BLaER1 treated with 17β-estradiol and CSF1 and Interleukin-3, amounts not matched to agents 10 nM and 100 nM (cell line): ENCODE measurements at regions not wholly inside any gene's neighbourhood (a gene's known extent, or its start where the extent isn't known, plus 50 kb on each side); places are given as distances from the start of the nearest gene placed in this dataset.

Experiments
- H3K27ac ChIP-seq, 11 experiments: shearing (Covaris generic); formaldehyde crosslinking; 2 replicates each; pipeline ENCODE4 v1.8.1; 2022
- H3K27me3 ChIP-seq, 11 experiments: shearing (Covaris generic); formaldehyde crosslinking; 2 replicates each; pipeline ENCODE4 v1.8.1; 2022
- H3K36me3 ChIP-seq, 11 experiments: shearing (Covaris generic); formaldehyde crosslinking; 2 replicates each; pipeline ENCODE4 v1.8.1; 2022
- H3K4me1 ChIP-seq, 10 experiments: shearing (Covaris generic); formaldehyde crosslinking; 2 replicates each; pipeline ENCODE4 v1.8.1; 2022
- H3K4me2 ChIP-seq, 11 experiments: shearing (Covaris generic); formaldehyde crosslinking; 2 replicates each; pipeline ENCODE4 v1.8.1; 2022
- H3K4me3 ChIP-seq, 10 experiments: shearing (Covaris generic); formaldehyde crosslinking; 2 replicates each; pipeline ENCODE4 v1.8.1; 2022
- H3K9ac ChIP-seq, 11 experiments: shearing (Covaris generic); formaldehyde crosslinking; 2 replicates each; pipeline ENCODE4 v1.8.1; 2022
- H3K9me3 ChIP-seq, 11 experiments: shearing (Covaris generic); formaldehyde crosslinking; replicated peaks in 1 of 11; 2 replicates each; pipeline ENCODE4 v1.8.1; 2022
- H4K20me1 ChIP-seq, 11 experiments: shearing (Covaris generic); formaldehyde crosslinking; 2 replicates each; pipeline ENCODE4 v1.8.1; 2022
- Cebpa-rat ChIP-seq, 11 experiments: shearing (Covaris generic); IDR thresholded peaks; 2 replicates each; pipeline ENCODE4 v1.8.1; 2022

- Histone ChIP-seq H3K27ac (no peak overlapping the region), H3K36me3 (no peaks in the 10 kb centered on the region), H4K20me1 (no peaks in the 10 kb centered on the region), H3K4me1 (no peaks in the 10 kb centered on the region), H3K9me3 (no peaks in the 10 kb centered on the region), H3K9ac (no peak overlapping the region), H3K4me2 (no peak overlapping the region), H3K4me3 (no peak overlapping the region), H3K27me3 (peaks cover 0 to under 1% (median 0%) of the 10 kb centered on the region in 11 experiments; a peak in 1 of 22 replicates)
- no peak for TF ChIP-seq Cebpa-rat (IDR thresholded peaks at IDR 0.05)
Observed at GRCh38 chr4:31598639-31599038, 878.5 kb downstream of the PCDH7 start.

- H3K36me3 ChIP-seq = no peaks in the 10 kb centered on the region
- no peaks in the 10 kb centered on the region for H4K20me1 ChIP-seq
- H3K27ac ChIP-seq = no peak overlapping the region
- peaks cover 0 to 10% (median 0%) of the 10 kb centered on the region in 11 experiments; a peak in 5 of 22 replicates for H3K27me3 ChIP-seq
- no peaks in the 10 kb centered on the region for H3K4me1 ChIP-seq
- no peak for TF ChIP-seq Cebpa-rat (IDR thresholded peaks at IDR 0.05)
- H3K4me3 ChIP-seq = no peak overlapping the region
- H3K9ac ChIP-seq = no peak overlapping the region
- H3K9me3 ChIP-seq = no peaks in the 10 kb centered on the region
- no peak overlapping the region for H3K4me2 ChIP-seq
Observed at GRCh38 chr4:31601793-31602192, 881.6 kb downstream of the PCDH7 start.

DNA sequence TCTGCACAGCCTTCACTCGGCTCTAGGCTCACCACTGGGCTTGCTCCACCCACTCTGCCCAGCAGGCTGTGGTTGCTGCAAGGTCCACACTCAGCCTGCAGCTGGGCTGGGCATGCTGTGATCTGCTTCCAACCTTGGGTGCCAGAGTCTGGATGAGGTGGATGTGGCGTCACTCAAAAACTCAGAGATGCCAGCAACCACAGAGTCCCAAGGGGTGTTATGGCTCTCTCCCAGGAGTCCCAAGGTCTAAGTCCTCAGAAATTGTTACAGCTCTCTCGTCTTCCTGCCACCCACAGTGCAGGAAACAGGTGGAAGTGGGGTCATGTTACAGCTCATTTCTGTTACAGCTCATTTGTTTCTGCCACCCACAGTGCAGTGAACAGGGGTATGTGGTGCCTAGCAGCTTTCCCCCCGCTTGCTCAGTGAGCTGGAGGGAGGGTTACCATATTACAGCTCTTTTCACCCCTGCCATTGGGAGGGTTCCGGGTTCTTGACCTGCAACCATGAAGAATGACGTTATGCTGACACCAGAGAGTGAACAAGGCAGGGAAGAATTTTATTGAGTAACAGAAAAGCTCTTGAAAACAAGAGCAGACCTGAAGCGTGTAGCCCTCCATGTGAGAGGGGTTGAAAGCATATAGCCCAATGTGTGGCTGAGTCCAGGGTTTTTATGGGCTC is 893.9 kb downstream of the PCDH7 start:
- peak in 2 of 11 experiments; percentile 31 to 52; a peak in 4 of 22 replicates for TF ChIP-seq Cebpa-rat (IDR thresholded peaks at IDR 0.05)
- H3K4me2 ChIP-seq = peak overlapping the region; percentile 3 to 75 (median 47); a peak in 21 of 22 replicates

GRCh38 chr4:31617667-31618066 is 897.5 kb downstream of the PCDH7 start:
- H3K4me2 ChIP-seq = no peak overlapping the region

More for the DNA sequence above, 893.9 kb downstream of the PCDH7 start:
- Histone ChIP-seq H3K4me3 (peak overlapping the region in 2 of 10 experiments; percentile 6 to 11; a peak in 1 of 20 replicates), H3K36me3 (no peaks in the 10 kb centered on the region), H3K9me3 (peaks cover 13 to 19% (median 14%) of the 10 kb centered on the region in 11 experiments), H3K27me3 (peaks cover 10 to 78% (median 64%) of the 10 kb centered on the region in 11 experiments), H3K27ac (peak overlapping the region in 1 of 11 experiments; percentile 9; a peak in 1 of 22 replicates), H3K9ac (no peak overlapping the region), H4K20me1 (peaks cover 0 to 8% (median 0%) of the 10 kb centered on the region in 11 experiments; a peak in 1 of 22 replicates), H3K4me1 (peaks cover 0 to 14% (median 7%) of the 10 kb centered on the region in 10 experiments; a peak in 10 of 20 replicates)

DNA sequence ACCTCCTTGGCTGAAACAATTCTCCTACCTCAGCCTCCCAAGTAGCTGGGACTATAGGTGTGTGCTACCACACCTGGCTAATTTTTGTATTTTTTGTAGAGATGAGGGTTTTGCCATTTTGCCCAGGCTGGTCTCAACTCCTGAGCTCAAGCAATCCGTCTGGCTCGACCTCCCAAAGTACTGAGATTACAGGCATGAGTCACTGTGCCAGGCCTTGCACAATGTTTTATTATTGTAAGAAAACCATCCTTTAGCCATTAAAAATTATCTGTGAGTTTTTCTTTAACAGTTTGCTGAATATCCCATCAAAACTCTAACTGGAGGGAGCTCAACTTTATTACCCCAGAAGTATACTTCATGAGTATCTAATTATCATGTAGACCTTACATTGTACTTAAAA is 900.3 kb downstream of the PCDH7 start:
- Histone ChIP-seq H3K9ac (no peak overlapping the region), H3K4me2 (no peak overlapping the region), H4K20me1 (peaks cover 0 to 4% (median 0%) of the 10 kb centered on the region in 11 experiments; a peak in 1 of 22 replicates), H3K27ac (no peak overlapping the region), H3K36me3 (no peaks in the 10 kb centered on the region), H3K4me1 (no peaks in the 10 kb centered on the region), H3K4me3 (no peak overlapping the region), H3K9me3 (peaks cover 0 to 1% (median under 1%) of the 10 kb centered on the region in 11 experiments; a peak in 14 of 22 replicates), H3K27me3 (peaks cover 3 to 32% (median 24%) of the 10 kb centered on the region in 11 experiments; a peak in 19 of 22 replicates)
- no peak for TF ChIP-seq Cebpa-rat (IDR thresholded peaks at IDR 0.05)

More at GRCh38 chr4:31617667-31618066, 897.5 kb downstream of the PCDH7 start:
- Histone ChIP-seq H3K4me1 (peaks cover 0 to 14% (median 7%) of the 10 kb centered on the region in 10 experiments; a peak in 10 of 20 replicates), H3K9ac (no peak overlapping the region), H3K4me3 (no peak overlapping the region), H4K20me1 (peaks cover 0 to 8% (median 0%) of the 10 kb centered on the region in 11 experiments; a peak in 1 of 22 replicates), H3K36me3 (no peaks in the 10 kb centered on the region), H3K27ac (no peak overlapping the region), H3K9me3 (peaks cover 13 to 19% (median 14%) of the 10 kb centered on the region in 11 experiments), H3K27me3 (peaks cover 3 to 51% (median 38%) of the 10 kb centered on the region in 11 experiments; a peak in 19 of 22 replicates)
- no peak for TF ChIP-seq Cebpa-rat (IDR thresholded peaks at IDR 0.05)

DNA sequence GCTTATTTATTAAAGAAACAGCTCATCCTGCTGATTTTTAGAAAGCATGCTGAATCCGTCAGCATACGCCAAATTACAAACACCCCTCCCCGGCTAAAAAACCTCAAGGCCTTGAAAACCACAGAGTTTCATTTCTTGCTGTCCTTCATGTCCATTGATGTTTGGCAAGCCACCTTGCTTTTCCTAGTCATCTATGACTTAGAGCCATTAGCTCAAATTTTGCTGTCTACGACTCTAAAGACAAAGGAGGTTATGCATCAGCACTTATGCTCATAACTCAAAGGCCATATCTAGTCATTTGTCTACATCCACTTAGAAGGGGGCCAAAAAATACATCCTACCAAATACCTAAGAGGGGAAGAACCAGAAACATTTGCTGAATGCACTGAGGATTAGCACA is 925.1 kb downstream of the PCDH7 start:
- Histone ChIP-seq H4K20me1 (no peaks in the 10 kb centered on the region), H3K4me2 (no peak overlapping the region), H3K9ac (no peak overlapping the region), H3K27ac (no peak overlapping the region), H3K27me3 (no peaks in the 10 kb centered on the region), H3K9me3 (no peaks in the 10 kb centered on the region), H3K36me3 (no peaks in the 10 kb centered on the region), H3K4me3 (no peak overlapping the region), H3K4me1 (no peaks in the 10 kb centered on the region)
- no peak for TF ChIP-seq Cebpa-rat (IDR thresholded peaks at IDR 0.05)

DNA sequence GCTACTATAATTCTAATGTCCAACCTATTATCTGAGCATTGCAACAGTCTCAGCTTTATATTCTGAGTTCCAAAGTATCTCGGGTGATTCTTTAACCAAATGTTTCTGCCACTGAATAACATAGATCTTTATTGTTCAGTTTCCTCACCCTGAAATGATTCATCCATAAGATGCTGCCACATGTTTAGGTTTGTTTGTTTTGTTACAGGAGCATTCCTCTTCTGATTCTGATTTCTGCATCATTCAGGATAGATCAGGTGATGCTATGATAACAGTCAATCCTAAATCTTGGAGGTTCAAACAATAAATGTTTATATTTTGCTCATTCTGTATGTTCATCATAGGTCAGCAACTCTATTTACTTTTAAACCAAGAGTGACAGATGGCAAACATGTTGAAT is 927.6 kb downstream of the PCDH7 start:
- no peak overlapping the region for H3K4me2 ChIP-seq
- TF ChIP-seq Cebpa-rat (IDR thresholded peaks at IDR 0.05) = no peak
- H3K27ac ChIP-seq = no peak overlapping the region
- no peaks in the 10 kb centered on the region for H3K27me3 ChIP-seq
- H3K9ac ChIP-seq = no peak overlapping the region
- H3K36me3 ChIP-seq = no peaks in the 10 kb centered on the region
- H4K20me1 ChIP-seq = no peaks in the 10 kb centered on the region
- no peaks in the 10 kb centered on the region for H3K4me1 ChIP-seq
- no peaks in the 10 kb centered on the region for H3K9me3 ChIP-seq
- H3K4me3 ChIP-seq = no peak overlapping the region

- Histone ChIP-seq H3K4me3 (no peak overlapping the region), H3K4me2 (no peak overlapping the region), H3K27me3 (no peaks in the 10 kb centered on the region), H3K27ac (no peak overlapping the region), H3K9me3 (no peaks in the 10 kb centered on the region), H4K20me1 (no peaks in the 10 kb centered on the region), H3K9ac (no peak overlapping the region), H3K4me1 (no peaks in the 10 kb centered on the region), H3K36me3 (no peaks in the 10 kb centered on the region)
- no peak for TF ChIP-seq Cebpa-rat (IDR thresholded peaks at IDR 0.05)
Observed at GRCh38 chr4:31649878-31650277, 929.7 kb downstream of the PCDH7 start.

DNA sequence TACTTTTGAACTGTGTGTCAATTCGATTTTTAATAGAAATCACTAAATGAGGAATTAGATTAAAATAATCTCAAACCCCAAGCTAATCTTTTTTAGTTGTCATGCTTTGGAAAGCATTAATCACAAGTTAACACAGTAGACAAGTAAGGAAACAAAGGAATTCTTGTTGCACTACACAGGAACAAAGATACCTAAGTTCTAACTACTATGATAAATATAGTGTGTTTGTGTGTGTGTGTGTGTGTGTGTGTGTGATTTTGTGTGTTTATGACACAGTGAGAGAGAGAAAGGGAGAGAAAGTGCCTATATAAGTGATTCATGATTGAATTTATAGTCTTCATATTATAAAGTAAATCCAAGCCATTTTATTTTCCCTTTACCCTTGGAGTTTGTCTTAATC is 931.4 kb downstream of the PCDH7 start:
- Histone ChIP-seq H4K20me1 (no peaks in the 10 kb centered on the region), H3K36me3 (no peaks in the 10 kb centered on the region), H3K27me3 (no peaks in the 10 kb centered on the region), H3K9ac (no peak overlapping the region), H3K4me2 (no peak overlapping the region), H3K27ac (no peak overlapping the region), H3K9me3 (no peaks in the 10 kb centered on the region), H3K4me3 (no peak overlapping the region), H3K4me1 (no peaks in the 10 kb centered on the region)
- TF ChIP-seq Cebpa-rat (IDR thresholded peaks at IDR 0.05) = no peak

GRCh38 chr4:31655328-31655727 is 935.2 kb downstream of the PCDH7 start:
- H3K9me3 ChIP-seq = no peaks in the 10 kb centered on the region
- no peak overlapping the region for H3K4me2 ChIP-seq
- H3K9ac ChIP-seq = no peak overlapping the region
- no peaks in the 10 kb centered on the region for H3K36me3 ChIP-seq
- H3K27me3 ChIP-seq = no peaks in the 10 kb centered on the region
- no peak overlapping the region for H3K27ac ChIP-seq
- no peak overlapping the region for H3K4me3 ChIP-seq
- TF ChIP-seq Cebpa-rat (IDR thresholded peaks at IDR 0.05) = no peak
- H4K20me1 ChIP-seq = no peaks in the 10 kb centered on the region
- H3K4me1 ChIP-seq = no peaks in the 10 kb centered on the region
